Astrocyte of the spinal cord (primary cell): ENCODE measurements at regions not wholly inside any gene's neighbourhood (a gene's known extent, or its start where the extent isn't known, plus 50 kb on each side); places are given as distances from the start of the nearest gene placed in this dataset.

Experiments used
- DNase-seq: peaks from one replicate; pipeline ENCODE4 v3.0.0; 2011; ENCODE audit warnings: low read depth, low spot score
- H3K4me3 ChIP-seq: 2 replicates; pipeline ENCODE4 v1.5.1; 2011; ENCODE audit warnings: low read depth, mild to moderate bottlenecking, low read length, moderate library complexity
- CTCF ChIP-seq: IDR thresholded peaks from 2 replicates; pipeline ENCODE4 v1.5.1; 2012; ENCODE audit warnings: low read depth, mild to moderate bottlenecking, low read length, inconsistent platforms
- in situ Hi-C: cut with HindIII; loops from 2 replicates; pipeline ENCODE4 v1.10.0; 2017; ENCODE audit warnings: low sequenced_read_pairs

GRCh38 chr13:63048653-63049052 is 1633.0 kb upstream of the PCDH20 start:
- in situ Hi-C loops = no loop called here
- peak; percentile 39 for TF ChIP-seq CTCF
- DNase-seq = no peak
- H3K4me3 ChIP-seq = no peak overlapping the region

DNA sequence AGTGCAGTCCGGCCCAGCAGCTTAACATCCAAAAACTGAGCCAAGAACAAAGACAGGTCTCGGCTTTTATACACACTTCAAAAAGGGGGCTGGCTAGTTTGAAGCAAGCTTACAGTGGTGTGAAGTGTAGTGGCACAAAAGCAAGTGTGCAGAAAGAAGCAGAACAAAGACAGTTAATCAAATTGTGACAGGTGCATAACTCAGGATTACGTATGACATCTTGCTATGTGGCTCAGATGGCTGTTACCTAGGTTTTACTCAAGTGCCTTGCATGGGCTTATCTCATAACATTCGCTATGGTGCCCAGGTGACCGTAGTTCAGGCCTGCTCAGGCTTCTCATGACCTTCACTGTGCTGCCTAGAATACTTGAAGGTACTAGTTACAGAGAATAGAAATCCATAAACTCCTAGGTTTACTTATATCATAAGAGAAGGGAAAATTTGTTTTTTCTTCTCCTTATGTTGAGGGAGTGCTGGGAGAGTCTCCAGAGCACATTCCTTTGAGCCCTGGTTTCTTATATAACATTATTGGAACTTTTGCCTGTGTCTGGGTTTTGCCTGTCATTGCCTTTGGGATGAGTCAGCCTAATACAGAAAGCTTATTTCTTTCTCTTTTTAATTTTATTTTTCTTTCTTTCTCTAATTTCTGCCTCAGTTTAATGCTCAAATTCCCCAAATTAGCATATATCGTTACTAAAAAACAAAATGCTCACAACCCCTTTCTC is 1629.1 kb upstream of the PCDH20 start:
- no peak for DNase-seq
- no peak overlapping the region for H3K4me3 ChIP-seq
- in situ Hi-C loops = no loop called here
- TF ChIP-seq CTCF = no peak

- H3K4me3 ChIP-seq = no peak overlapping the region
- no peak for DNase-seq
- TF ChIP-seq CTCF = no peak
- in situ Hi-C loops = no loop called here
Measured at GRCh38 chr13:63042686-63043085, 1627.0 kb upstream of the PCDH20 start.

DNA sequence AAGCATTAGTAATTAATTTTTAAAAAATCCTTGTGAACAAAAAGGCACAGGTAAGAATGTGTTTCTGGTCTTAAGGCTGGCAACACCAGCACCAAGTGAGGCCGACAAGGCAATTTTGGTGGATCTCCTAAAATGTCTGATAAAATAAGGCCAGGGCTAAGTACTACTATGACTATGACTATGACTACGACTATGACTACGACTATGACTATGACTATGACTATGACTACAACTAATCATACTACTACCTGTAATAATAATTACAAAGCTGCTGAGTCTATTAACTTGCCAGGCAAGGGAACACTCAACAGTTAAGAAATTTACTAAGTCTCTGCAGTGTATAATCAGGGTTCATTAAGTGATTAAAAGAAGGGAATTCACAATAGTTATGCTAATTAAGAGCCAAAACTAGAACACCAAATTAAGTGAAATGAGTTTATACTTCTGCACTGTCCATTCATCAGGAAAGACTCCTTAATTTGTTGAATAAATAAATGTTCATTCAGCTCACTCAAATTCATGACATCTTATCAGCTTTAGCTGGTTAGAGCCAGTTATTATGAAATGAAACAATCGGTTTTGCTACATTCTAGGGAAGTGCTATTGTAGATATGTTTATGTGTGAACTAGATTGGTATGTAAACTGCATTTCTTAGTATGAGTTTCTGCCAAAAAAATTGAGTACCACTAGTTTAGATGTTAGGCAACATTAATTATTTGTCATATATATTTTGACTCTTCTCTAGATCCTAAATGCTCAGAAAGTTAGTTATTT is 1626.2 kb upstream of the PCDH20 start:
- no peak overlapping the region for H3K4me3 ChIP-seq
- no peak for TF ChIP-seq CTCF
- no peak for DNase-seq
- in situ Hi-C loops = no loop called here

GRCh38 chr13:63026285-63026797 is 1610.7 kb upstream of the PCDH20 start:
- in situ Hi-C loops = no loop called here
- TF ChIP-seq CTCF = no peak
- no peak for DNase-seq
- H3K4me3 ChIP-seq = no peak overlapping the region

DNA sequence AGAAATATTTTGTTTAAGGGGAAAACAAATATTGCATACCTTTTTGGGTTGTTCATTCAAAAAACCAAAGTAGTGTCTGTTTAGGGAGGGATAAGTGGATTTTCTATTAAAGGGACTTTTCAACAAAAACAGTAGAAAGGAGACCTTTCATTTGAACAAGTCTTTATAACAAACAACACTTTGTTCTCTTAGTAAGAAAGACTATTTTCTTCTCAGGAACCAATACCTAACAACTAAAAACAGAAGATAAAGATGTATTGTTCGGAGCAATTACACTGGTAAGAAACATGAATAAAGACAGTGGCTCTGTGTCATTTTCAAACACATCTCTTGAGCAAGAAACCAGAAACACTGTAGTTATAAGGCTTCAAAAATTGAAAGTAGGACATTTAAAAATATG is 1610.1 kb upstream of the PCDH20 start:
- DNase-seq = no peak
- no peak overlapping the region for H3K4me3 ChIP-seq
- TF ChIP-seq CTCF = no peak
- in situ Hi-C loops = no loop called here
